Nephron progenitor cell (in vitro differentiated cells): ENCODE measurements at regions not wholly inside any gene's neighbourhood (a gene's known extent, or its start where the extent isn't known, plus 50 kb on each side); places are given as distances from the start of the nearest gene placed in this dataset.

Source experiments
- DNase-seq: peaks from one replicate; pipeline ENCODE4 v3.0.0; 2021
- H3K27ac Mint-ChIP-seq: 2 replicates; pipeline ENCODE4 v1.8.0; 2021; ENCODE audit warnings: mild to moderate bottlenecking, moderate library complexity, mixed read lengths
- H3K27me3 Mint-ChIP-seq: 2 replicates; pipeline ENCODE4 v1.8.0; 2021; ENCODE audit warnings: mild to moderate bottlenecking, low read depth, mixed read lengths; ENCODE audit not compliant: poor library complexity
- H3K36me3 Mint-ChIP-seq: 2 replicates; pipeline ENCODE4 v1.8.0; 2021; ENCODE audit warnings: low read depth, mixed read lengths
- H3K4me1 Mint-ChIP-seq: 2 replicates; pipeline ENCODE4 v1.8.0; 2021; ENCODE audit warnings: mixed read lengths
- H3K4me3 Mint-ChIP-seq: 2 replicates; pipeline ENCODE4 v1.8.0; 2021; ENCODE audit warnings: mild to moderate bottlenecking, moderate library complexity, mixed read lengths
- H3K9me3 Mint-ChIP-seq: 2 replicates; pipeline ENCODE4 v1.8.0; 2021; ENCODE audit warnings: mild to moderate bottlenecking, moderate library complexity, mixed read lengths
- CTCF ChIP-seq: fragments of 200-600 bp; sonication (generic); IDR thresholded peaks from 2 replicates; pipeline ENCODE4 v1.5.0; 2021; ENCODE audit warnings: antibody characterized with exemption

GRCh38 chr16:50428742-50429141 is 60.0 kb upstream of the BRD7 start:
- Mint-ChIP-seq H3K36me3 (no peaks in the 10 kb centered on the region), H3K27me3 (peaks cover 3% of the 10 kb centered on the region), H3K4me3 (no peak overlapping the region), H3K4me1 (peaks cover 42% of the 10 kb centered on the region), H3K9me3 (peaks cover 6% of the 10 kb centered on the region), H3K27ac (no peak overlapping the region)
- TF ChIP-seq CTCF: no peak
- DNase-seq: no peak

GRCh38 chr16:50428116-50428515 is 59.3 kb upstream of the BRD7 start:
- Mint-ChIP-seq H3K27ac (peak overlapping the region; percentile 78), H3K36me3 (no peaks in the 10 kb centered on the region)

GRCh38 chr16:50427107-50427506 is 58.3 kb upstream of the BRD7 start:
- peaks cover 6% of the 10 kb centered on the region for H3K9me3 Mint-ChIP-seq
- H3K36me3 Mint-ChIP-seq: no peaks in the 10 kb centered on the region
- H3K4me3 Mint-ChIP-seq: no peak overlapping the region
- no peak for TF ChIP-seq CTCF
- H3K4me1 Mint-ChIP-seq: peaks cover 45% of the 10 kb centered on the region
- H3K27me3 Mint-ChIP-seq: peaks cover 3% of the 10 kb centered on the region
- DNase-seq: no peak
- no peak overlapping the region for H3K27ac Mint-ChIP-seq

More at GRCh38 chr16:50428116-50428515, 59.3 kb upstream of the BRD7 start:
- DNase-seq: no peak
- no peak for TF ChIP-seq CTCF
- Mint-ChIP-seq H3K27me3 (peaks cover 3% of the 10 kb centered on the region), H3K4me1 (peaks cover 41% of the 10 kb centered on the region), H3K9me3 (peaks cover 6% of the 10 kb centered on the region), H3K4me3 (no peak overlapping the region)

GRCh38 chr16:50425648-50426047 is 56.9 kb upstream of the BRD7 start:
- Mint-ChIP-seq H3K4me1 (peaks cover 34% of the 10 kb centered on the region), H3K27ac (peak overlapping the region; percentile 80), H3K27me3 (peaks cover 3% of the 10 kb centered on the region), H3K36me3 (peaks cover 6% of the 10 kb centered on the region), H3K9me3 (peaks cover 20% of the 10 kb centered on the region), H3K4me3 (no peak overlapping the region)
- peak; percentile 31 for DNase-seq
- no peak for TF ChIP-seq CTCF

- H3K36me3 Mint-ChIP-seq: peaks cover 9% of the 10 kb centered on the region
- peaks cover 32% of the 10 kb centered on the region for H3K4me1 Mint-ChIP-seq
- no peak overlapping the region for H3K27ac Mint-ChIP-seq
- DNase-seq: no peak
- peaks cover 26% of the 10 kb centered on the region for H3K9me3 Mint-ChIP-seq
- no peak for TF ChIP-seq CTCF
- H3K27me3 Mint-ChIP-seq: peaks cover 3% of the 10 kb centered on the region
- no peak overlapping the region for H3K4me3 Mint-ChIP-seq
These were observed 56.3 kb upstream of the BRD7 start for GRCh38 chr16:50425044-50425443.

- no peak for TF ChIP-seq CTCF
- Mint-ChIP-seq H3K4me3 (no peak overlapping the region), H3K36me3 (peaks cover 22% of the 10 kb centered on the region), H3K27me3 (peaks cover 3% of the 10 kb centered on the region), H3K27ac (no peak overlapping the region), H3K9me3 (peaks cover 47% of the 10 kb centered on the region), H3K4me1 (peaks cover 32% of the 10 kb centered on the region)
- no peak for DNase-seq
These were observed 54.1 kb upstream of the BRD7 start for GRCh38 chr16:50422926-50423325.
